Testis (tissue), 2 donors: ENCODE measurements at regions not wholly inside any gene's neighbourhood (a gene's known extent, or its start where the extent isn't known, plus 50 kb on each side); places are given as distances from the start of the nearest gene placed in this dataset.

Source experiments
- DNase-seq: peaks from one replicate; pipeline ENCODE4 v3.0.0-alpha.2; 2019
- H3K27ac ChIP-seq, 2 donors: fragments of 200-600 bp; sonication (generic); one replicate each; pipeline ENCODE4 v1.5.1; 2019
- H3K27me3 ChIP-seq: fragments of 200-600 bp; sonication (generic); one replicate; pipeline ENCODE4 v1.5.1; 2019
- H3K36me3 ChIP-seq: fragments of 200-600 bp; sonication (generic); one replicate; pipeline ENCODE4 v1.5.1; 2017; ENCODE audit warnings: low read depth; ENCODE audit errors: missing control alignments
- H3K4me1 ChIP-seq: fragments of 200-600 bp; sonication (generic); one replicate; pipeline ENCODE4 v1.5.1; 2019
- H3K4me3 ChIP-seq, 2 donors: fragments of 200-600 bp; sonication (generic); one replicate each; pipeline ENCODE4 v1.5.1; 2017 to 2019
- H3K9me3 ChIP-seq: fragments of 200-600 bp; sonication (generic); one replicate; pipeline ENCODE4 v1.5.1; 2017
- POLR2A ChIP-seq: fragments of 450-650 bp; IDR thresholded peaks from one replicate; pipeline ENCODE4 v1.6.1; 2017; ENCODE audit warnings: antibody characterized with exemption, mild to moderate bottlenecking, moderate library complexity
- WGBS, 2 donors: methylation state at CpG; one replicate each; pipeline ENCODE4 v1.1.5; 2018; 5-methylcytosine and 5-hydroxymethylcytosine counted together
- intact Hi-C: fragments of 100-400 bp; cut with DNase I; formaldehyde crosslinking; loops from one replicate; pipeline ENCODE4 v1.15.1; 2023; ENCODE audit warnings: low total_unique reads
- TF ChIP-seq, protein P1 (sequence below), 3 experiments: fragments of 450-650 bp in 2 of 3; fragments of 200-600 bp in 1 of 3; sonication (generic) in 1 of 3; IDR thresholded peaks; one replicate each; pipeline ENCODE4 v1.5.1; 2016 to 2019; ENCODE audit warnings: antibody characterized with exemption in 3 of 3, mild to moderate bottlenecking in 2 of 3, moderate library complexity in 1 of 3

DNA sequence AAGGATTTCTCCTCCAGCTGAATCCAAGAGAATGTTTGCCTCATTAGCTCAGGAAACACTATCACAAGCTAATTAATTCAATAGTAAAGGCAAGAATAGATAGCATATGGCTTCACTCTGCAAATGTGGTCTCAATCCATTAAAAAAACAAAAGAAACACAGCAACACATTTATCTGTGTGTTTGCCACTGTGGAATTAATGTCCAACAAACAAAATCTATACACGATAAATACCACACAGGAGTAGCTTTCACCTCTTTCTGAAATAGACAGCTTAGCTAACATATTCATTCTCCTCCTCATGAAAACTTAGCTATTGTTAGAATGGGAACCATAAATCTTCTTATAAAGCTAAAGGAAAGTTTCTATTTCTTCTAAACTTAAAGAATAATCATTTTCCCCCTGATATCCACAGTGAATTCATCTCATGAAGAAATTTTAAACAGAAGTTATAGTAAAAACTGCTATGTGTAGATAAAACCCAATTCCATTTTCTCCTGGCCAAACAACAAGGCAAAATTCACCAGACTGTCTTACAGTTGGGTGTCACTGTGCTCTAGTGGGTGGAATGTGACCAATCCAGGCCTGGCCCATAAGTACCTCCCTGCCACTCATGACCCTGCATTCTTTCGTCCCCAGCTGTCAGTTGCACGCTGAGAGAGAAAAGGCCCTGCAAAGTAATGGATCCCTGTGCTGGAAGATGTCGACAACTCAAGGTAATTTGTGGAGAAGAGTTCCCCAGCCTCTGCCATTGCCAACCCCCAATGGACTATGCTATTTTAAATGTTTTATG, 92.9 kb upstream of the NRSN1 start:
- no peaks in the 10 kb centered on the region for H3K9me3 ChIP-seq
- H3K27me3 ChIP-seq = no peaks in the 10 kb centered on the region
- TF ChIP-seq, protein P1, sequence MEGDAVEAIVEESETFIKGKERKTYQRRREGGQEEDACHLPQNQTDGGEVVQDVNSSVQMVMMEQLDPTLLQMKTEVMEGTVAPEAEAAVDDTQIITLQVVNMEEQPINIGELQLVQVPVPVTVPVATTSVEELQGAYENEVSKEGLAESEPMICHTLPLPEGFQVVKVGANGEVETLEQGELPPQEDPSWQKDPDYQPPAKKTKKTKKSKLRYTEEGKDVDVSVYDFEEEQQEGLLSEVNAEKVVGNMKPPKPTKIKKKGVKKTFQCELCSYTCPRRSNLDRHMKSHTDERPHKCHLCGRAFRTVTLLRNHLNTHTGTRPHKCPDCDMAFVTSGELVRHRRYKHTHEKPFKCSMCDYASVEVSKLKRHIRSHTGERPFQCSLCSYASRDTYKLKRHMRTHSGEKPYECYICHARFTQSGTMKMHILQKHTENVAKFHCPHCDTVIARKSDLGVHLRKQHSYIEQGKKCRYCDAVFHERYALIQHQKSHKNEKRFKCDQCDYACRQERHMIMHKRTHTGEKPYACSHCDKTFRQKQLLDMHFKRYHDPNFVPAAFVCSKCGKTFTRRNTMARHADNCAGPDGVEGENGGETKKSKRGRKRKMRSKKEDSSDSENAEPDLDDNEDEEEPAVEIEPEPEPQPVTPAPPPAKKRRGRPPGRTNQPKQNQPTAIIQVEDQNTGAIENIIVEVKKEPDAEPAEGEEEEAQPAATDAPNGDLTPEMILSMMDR (IDR thresholded peaks at IDR 0.05) = no peak
- no peak for TF ChIP-seq POLR2A
- no peak overlapping the region for H3K4me3 ChIP-seq
- H3K36me3 ChIP-seq = no peaks in the 10 kb centered on the region
- H3K4me1 ChIP-seq = no peaks in the 10 kb centered on the region
- intact Hi-C loops = no loop called here
- H3K27ac ChIP-seq = no peak overlapping the region
- no peak for DNase-seq
- 61 to 75% methylated on average over 4 of the region's 4 CpGs for WGBS, 2 donors

DNA sequence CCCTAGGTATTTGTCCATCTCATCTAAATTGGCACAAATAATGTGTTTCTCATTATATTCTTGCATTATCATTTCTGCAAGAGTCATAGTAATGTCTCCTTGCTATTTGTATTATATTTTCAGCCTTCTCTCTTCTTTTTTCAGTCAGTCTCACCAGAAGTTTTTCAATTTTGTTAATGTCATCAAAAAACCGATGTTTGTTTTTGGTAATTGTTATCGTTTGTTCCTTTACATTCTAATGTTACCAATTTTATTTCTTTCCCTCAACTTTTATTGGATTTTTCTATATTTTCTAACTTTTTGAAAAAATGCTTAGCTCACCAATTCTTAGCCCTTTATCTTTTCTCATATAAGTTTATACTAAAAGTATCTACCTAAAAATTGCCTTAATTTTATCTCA, 82.2 kb upstream of the NRSN1 start:
- no peak for TF ChIP-seq POLR2A
- TF ChIP-seq, protein P1 (IDR thresholded peaks at IDR 0.05) = no peak
- Histone ChIP-seq H3K4me1 (no peaks in the 10 kb centered on the region), H3K4me3 (no peak overlapping the region), H3K27ac (no peak overlapping the region), H3K27me3 (no peaks in the 10 kb centered on the region), H3K36me3 (no peaks in the 10 kb centered on the region), H3K9me3 (no peaks in the 10 kb centered on the region)
- 90 to 92% methylated on average over 2 of the region's 2 CpGs for WGBS, 2 donors
- intact Hi-C loops = no loop called here
- DNase-seq = no peak

- WGBS, 2 donors = 55 to 57% methylated on average over 4 of the region's 4 CpGs
- no peak for DNase-seq
- no peaks in the 10 kb centered on the region for H3K4me1 ChIP-seq
- no peaks in the 10 kb centered on the region for H3K9me3 ChIP-seq
- H3K27ac ChIP-seq = no peak overlapping the region
- TF ChIP-seq, protein P1 (IDR thresholded peaks at IDR 0.05) = no peak
- no peak for TF ChIP-seq POLR2A
- no peaks in the 10 kb centered on the region for H3K27me3 ChIP-seq
- no peaks in the 10 kb centered on the region for H3K36me3 ChIP-seq
- no peak overlapping the region for H3K4me3 ChIP-seq
- intact Hi-C loops = no loop called here
Measured at GRCh38 chr6:24051942-24052589, 73.9 kb upstream of the NRSN1 start.

DNA sequence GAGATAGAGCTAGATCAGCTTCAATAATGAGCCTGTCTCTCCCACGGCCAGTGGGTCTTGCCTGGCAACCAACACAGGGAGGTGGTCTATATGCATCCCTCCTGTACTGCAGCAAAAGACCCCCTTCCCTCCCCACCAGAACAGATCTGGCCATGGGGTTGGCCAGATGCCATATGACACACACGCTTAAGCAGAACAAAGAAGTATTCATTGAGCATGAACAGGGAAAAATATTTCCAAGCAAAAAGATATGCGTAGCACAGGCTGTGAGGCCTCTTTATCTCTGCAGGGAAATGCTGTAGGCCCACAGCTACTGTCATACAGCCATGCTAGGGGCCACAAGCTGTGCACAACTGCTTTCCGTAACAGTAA, 73.4 kb upstream of the NRSN1 start:
- WGBS, 2 donors = 54 to 67% methylated on average over 2 to 4 of the region's 4 CpGs
- Histone ChIP-seq H3K27ac (no peak overlapping the region), H3K4me3 (no peak overlapping the region), H3K4me1 (no peaks in the 10 kb centered on the region), H3K36me3 (no peaks in the 10 kb centered on the region), H3K27me3 (no peaks in the 10 kb centered on the region), H3K9me3 (no peaks in the 10 kb centered on the region)
- TF ChIP-seq, protein P1 (IDR thresholded peaks at IDR 0.05) = no peak
- TF ChIP-seq POLR2A = no peak
- intact Hi-C loops = no loop called here
- peak; percentile 46 for DNase-seq
